Fibroblast of skin of right quadriceps (primary cell): ENCODE measurements at regions not wholly inside any gene's neighbourhood (a gene's known extent, or its start where the extent isn't known, plus 50 kb on each side); places are given as distances from the start of the nearest gene placed in this dataset.

Source experiments
- DNase-seq: peaks from one replicate; pipeline ENCODE4 v3.0.0-alpha.2; 2013

- no peak for DNase-seq
Measured at GRCh38 chr1:221638595-221638994, 103.3 kb downstream of the DUSP10 start.

GRCh38 chr1:221641811-221642210, 100.1 kb downstream of the DUSP10 start:
- DNase-seq: no peak

DNA sequence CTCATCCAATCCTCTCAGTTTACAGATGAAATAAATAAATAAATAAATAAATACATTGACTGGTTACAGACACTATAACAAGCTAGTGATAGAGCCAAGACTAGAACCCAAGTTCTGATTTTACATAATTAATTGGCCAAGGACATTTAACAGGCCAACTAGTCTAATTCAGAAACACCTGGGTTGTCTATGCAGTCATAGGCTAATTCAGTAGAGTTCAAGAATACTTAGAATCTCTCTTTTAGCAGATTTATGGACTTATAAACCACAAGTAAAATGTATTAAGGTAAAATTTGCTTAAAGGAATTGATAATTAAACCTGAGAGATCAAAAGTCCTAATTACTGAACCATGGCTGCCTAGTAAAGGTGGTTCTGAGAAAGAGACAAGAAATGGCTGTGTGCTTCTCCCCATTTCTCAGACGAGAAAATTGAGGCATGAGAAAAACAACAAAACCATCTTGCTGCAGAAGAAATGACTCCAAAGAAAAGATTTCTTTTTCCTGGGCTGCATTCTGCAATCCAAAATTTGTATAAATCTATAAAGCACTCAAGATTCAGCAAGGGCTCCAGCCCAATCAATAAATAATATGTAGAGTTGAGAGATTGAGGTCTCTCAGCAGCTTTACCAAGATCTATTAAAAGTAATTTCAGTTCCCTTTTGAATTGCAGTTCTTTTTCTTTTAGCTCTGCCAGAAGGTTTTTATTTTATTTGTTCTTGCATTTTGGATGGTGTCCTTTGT, 98.3 kb downstream of the DUSP10 start:
- no peak for DNase-seq

- no peak for DNase-seq
Measured at GRCh38 chr1:221644145-221644448, 97.8 kb downstream of the DUSP10 start.

- no peak for DNase-seq
Measured at GRCh38 chr1:221644663-221645258, 97.1 kb downstream of the DUSP10 start.

DNA sequence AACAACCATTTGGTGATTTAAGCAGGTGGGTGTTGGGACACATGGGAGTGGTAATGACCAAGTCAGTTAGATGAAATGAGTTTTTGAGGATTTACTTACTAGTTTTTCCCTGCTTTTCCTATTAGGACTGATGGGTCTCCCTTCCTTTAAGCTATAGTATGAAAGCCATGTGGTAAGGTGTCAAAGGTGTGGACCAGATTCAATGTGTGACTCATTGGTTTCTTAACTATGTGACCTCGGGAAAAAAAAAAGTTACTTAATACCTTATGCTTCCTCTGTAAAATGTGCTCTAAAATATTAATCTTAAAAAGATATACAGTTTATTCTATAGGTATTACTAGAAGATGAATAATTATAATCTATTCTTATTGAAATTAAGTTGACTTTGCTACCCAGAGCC, 93.7 kb downstream of the DUSP10 start:
- DNase-seq: no peak
